H9 (cell line): ENCODE measurements at regions not wholly inside any gene's neighbourhood (a gene's known extent, or its start where the extent isn't known, plus 50 kb on each side); places are given as distances from the start of the nearest gene placed in this dataset.

Source experiments
- DNase-seq: peaks from one replicate; pipeline ENCODE4 v3.0.0-alpha.2; 2017
- H2AFZ ChIP-seq: one replicate; pipeline ENCODE4 v1.6.1; 2013; ENCODE audit warnings: mild to moderate bottlenecking, low read length, control low read depth, moderate library complexity
- H2AK5ac ChIP-seq: 2 replicates; pipeline ENCODE4 v1.6.1; 2013; ENCODE audit warnings: low read length, control low read depth, mixed read lengths; ENCODE audit not compliant: insufficient read length
- H2BK120ac ChIP-seq: one replicate; pipeline ENCODE4 v1.6.1; 2013; ENCODE audit warnings: low read depth, mild to moderate bottlenecking, low read length, control low read depth, inconsistent platforms; ENCODE audit not compliant: poor library complexity, severe bottlenecking
- H2BK12ac ChIP-seq: 2 replicates; pipeline ENCODE4 v1.6.1; 2013; ENCODE audit warnings: low read length, control low read depth, mixed read lengths, low read depth; ENCODE audit not compliant: insufficient read length
- H2BK15ac ChIP-seq: 2 replicates; pipeline ENCODE4 v1.6.1; 2013; ENCODE audit warnings: low read depth, low read length, control low read depth
- H2BK20ac ChIP-seq: one replicate; pipeline ENCODE4 v1.6.1; 2013; ENCODE audit warnings: low read depth, mild to moderate bottlenecking, low read length, control low read depth, inconsistent platforms; ENCODE audit not compliant: poor library complexity, severe bottlenecking
- H2BK5ac ChIP-seq: 2 replicates; pipeline ENCODE4 v1.6.1; 2013; ENCODE audit warnings: low read length, control low read depth, mixed read lengths; ENCODE audit not compliant: insufficient read length
- H3K14ac ChIP-seq: 2 replicates; pipeline ENCODE4 v1.6.1; 2013; ENCODE audit warnings: low read length, control low read depth; ENCODE audit not compliant: insufficient read depth
- H3K18ac ChIP-seq: 2 replicates; pipeline ENCODE4 v1.6.1; 2013; ENCODE audit warnings: low read depth, mild to moderate bottlenecking, mixed read lengths, low read length, control low read depth; ENCODE audit not compliant: insufficient read length
- H3K23ac ChIP-seq: 2 replicates; pipeline ENCODE4 v1.6.1; 2013; ENCODE audit warnings: low read length, control low read depth, mixed read lengths, low read depth; ENCODE audit not compliant: insufficient read length
- H3K23me2 ChIP-seq: 2 replicates; pipeline ENCODE4 v1.6.1; 2013; ENCODE audit warnings: low read depth, mild to moderate bottlenecking, mixed read lengths, low read length, control low read depth; ENCODE audit not compliant: insufficient read length, poor library complexity, severe bottlenecking
- H3K27ac ChIP-seq: 2 replicates; pipeline ENCODE4 v1.5.1; 2013; ENCODE audit warnings: low read length, control low read depth, mixed read lengths, low read depth; ENCODE audit not compliant: insufficient read length
- H3K27me3 ChIP-seq: 2 replicates; pipeline ENCODE4 v1.6.1; 2013; ENCODE audit warnings: low read length, control low read depth, inconsistent platforms; ENCODE audit not compliant: insufficient read depth
- H3K4ac ChIP-seq: 2 replicates; pipeline ENCODE4 v1.6.1; 2013; ENCODE audit warnings: low read depth, mild to moderate bottlenecking, control low read depth, inconsistent platforms, low read length, moderate library complexity
- H3K4me1 ChIP-seq: 2 replicates; pipeline ENCODE4 v1.6.1; 2013; ENCODE audit warnings: low read length, control low read depth, inconsistent platforms; ENCODE audit not compliant: insufficient read depth
- H3K4me2 ChIP-seq: 2 replicates; pipeline ENCODE4 v1.6.1; 2013; ENCODE audit warnings: low read length, control low read depth, mixed read lengths; ENCODE audit not compliant: insufficient read length, insufficient read depth
- H3K56ac ChIP-seq: 2 replicates; pipeline ENCODE4 v1.6.1; 2013; ENCODE audit warnings: low read depth, mild to moderate bottlenecking, mixed read lengths, low read length, control low read depth; ENCODE audit not compliant: insufficient read length
- H3K79me1 ChIP-seq: 2 replicates; pipeline ENCODE4 v1.6.1; 2013; ENCODE audit warnings: low read depth, mild to moderate bottlenecking, moderate library complexity, low read length, control low read depth, inconsistent platforms; ENCODE audit not compliant: insufficient read depth, poor library complexity, severe bottlenecking
- H3K79me2 ChIP-seq: 2 replicates; pipeline ENCODE4 v1.6.1; 2013; ENCODE audit warnings: low read length, control low read depth, inconsistent platforms; ENCODE audit not compliant: insufficient read depth
- H3K9ac ChIP-seq: 2 replicates; pipeline ENCODE4 v1.6.1; 2013; ENCODE audit warnings: low read length, control low read depth, mixed read lengths; ENCODE audit not compliant: insufficient read length; ENCODE audit errors: extremely low read depth
- H3K9me3 ChIP-seq: one replicate; pipeline ENCODE4 v1.6.1; 2013; ENCODE audit warnings: low read depth, low read length, inconsistent platforms; ENCODE audit not compliant: control insufficient read depth
- H3T11ph ChIP-seq: one replicate; pipeline ENCODE4 v1.6.1; 2013; ENCODE audit warnings: mild to moderate bottlenecking, low read length, control low read depth, inconsistent platforms
- H4K20me1 ChIP-seq: one replicate; pipeline ENCODE4 v1.6.1; 2013; ENCODE audit not compliant: control insufficient read depth, insufficient read length, insufficient read depth
- H4K5ac ChIP-seq: 2 replicates; pipeline ENCODE4 v1.6.1; 2013; ENCODE audit warnings: low read depth, mild to moderate bottlenecking, mixed read lengths, low read length, control low read depth; ENCODE audit not compliant: insufficient read length
- H4K8ac ChIP-seq: replicated peaks from 2 replicates; pipeline ENCODE4 v1.6.1; 2013; ENCODE audit warnings: low read length, control low read depth, mixed read lengths, low read depth; ENCODE audit not compliant: insufficient read length
- H4K91ac ChIP-seq: 2 replicates; pipeline ENCODE4 v1.6.1; 2013; ENCODE audit warnings: low read depth, mild to moderate bottlenecking, moderate library complexity, mixed read lengths, low read length, control low read depth; ENCODE audit not compliant: insufficient read length
- H3K27ac Mint-ChIP-seq, 3 experiments: 2 replicates in 2 of 3; 3 replicates in 1 of 3; pipeline ENCODE4 v1.8.0; 2020 to 2021; ENCODE audit warnings: mixed read lengths in 3 of 3, mild to moderate bottlenecking in 1 of 3, moderate library complexity in 1 of 3
- H3K27me3 Mint-ChIP-seq: 2 replicates; pipeline ENCODE4 v1.8.0; 2021; ENCODE audit warnings: low read depth, mild to moderate bottlenecking, moderate library complexity, mixed read lengths
- H3K36me3 Mint-ChIP-seq, 3 experiments: 2 replicates in 2 of 3; 3 replicates in 1 of 3; pipeline ENCODE4 v1.8.0; 2020 to 2021; ENCODE audit warnings: low read depth in 3 of 3, mixed read lengths in 3 of 3; ENCODE audit not compliant: insufficient read depth in 1 of 3
- H3K4me1 Mint-ChIP-seq, 2 experiments: 2 replicates each; pipeline ENCODE4 v1.8.0; 2020; ENCODE audit warnings: mixed read lengths in 2 of 2
- H3K4me3 Mint-ChIP-seq, 2 experiments: 2 replicates in 1 of 2; 3 replicates in 1 of 2; pipeline ENCODE4 v1.8.0; 2020 to 2021; ENCODE audit warnings: mild to moderate bottlenecking in 2 of 2, mixed read lengths in 2 of 2, moderate library complexity in 1 of 2
- H3K9me3 Mint-ChIP-seq, 2 experiments: 2 replicates in 1 of 2; 3 replicates in 1 of 2; pipeline ENCODE4 v1.8.0; 2020; ENCODE audit warnings: mild to moderate bottlenecking in 2 of 2, mixed read lengths in 2 of 2, moderate library complexity in 1 of 2
- WGBS: extraction: QIAGEN DNeasy Blood & Tissue Kit; methylation state at CpG from one replicate; pipeline ENCODE4 v1.1.7; 2013; ENCODE audit warnings: missing lambda C conversion rate, low lambda C conversion rate, mixed read lengths; ENCODE audit not compliant: insufficient read length; ENCODE audit errors: extremely low coverage; 5-methylcytosine and 5-hydroxymethylcytosine counted together
- TF ChIP-seq, protein P1 (sequence below): fragments of 200-600 bp; sonication (generic); conservative IDR thresholded peaks from 3 replicates; pipeline ENCODE4 v1.8.0; 2021; ENCODE audit warnings: antibody characterized with exemption, mild to moderate bottlenecking

DNA sequence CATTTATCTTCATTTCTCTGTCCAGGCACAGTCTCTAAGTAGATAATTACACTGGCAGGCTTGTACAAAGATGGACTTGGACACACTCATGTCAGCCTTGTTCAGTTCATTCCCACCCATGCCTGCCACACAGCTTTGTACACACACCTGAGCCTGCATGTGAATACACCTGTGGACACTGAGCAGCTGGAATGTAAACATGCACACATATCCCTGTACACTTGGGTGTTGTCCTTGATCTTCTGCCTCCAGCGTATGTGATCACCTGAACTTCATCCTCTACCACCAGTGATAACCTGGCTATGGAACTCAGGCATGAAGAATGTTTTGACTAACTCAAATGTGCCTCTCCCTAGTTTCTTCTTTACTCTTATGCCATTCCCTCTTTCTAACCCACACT is 190.6 kb downstream of the DHX35 start:
- Histone ChIP-seq H2BK12ac (no peak overlapping the region), H3T11ph (no peak overlapping the region), H3K27me3 (no peaks in the 10 kb centered on the region), H2BK120ac (no peak overlapping the region), H3K4me2 (no peak overlapping the region), H3K4me1 (no peaks in the 10 kb centered on the region), H3K79me2 (no peaks in the 10 kb centered on the region), H4K5ac (no peak overlapping the region), H3K23ac (no peak overlapping the region), H3K18ac (no peak overlapping the region), H2BK15ac (no peak overlapping the region), H2BK20ac (no peak overlapping the region), H3K56ac (no peak overlapping the region), H2BK5ac (no peak overlapping the region), H4K20me1 (no peaks in the 10 kb centered on the region), H4K8ac (no peak overlapping the region), H3K14ac (no peak overlapping the region), H3K27ac (no peak overlapping the region), H3K79me1 (no peaks in the 10 kb centered on the region), H4K91ac (no peak overlapping the region), H3K9me3 (no peaks in the 10 kb centered on the region), H2AFZ (no peak overlapping the region), H2AK5ac (no peak overlapping the region), H3K23me2 (no peaks in the 10 kb centered on the region), H3K4ac (no peak overlapping the region), H3K9ac (no peak overlapping the region)
- H3K36me3 Mint-ChIP-seq: no peaks in the 10 kb centered on the region
- no peak overlapping the region for H3K27ac Mint-ChIP-seq
- H3K4me1 Mint-ChIP-seq: peaks cover 2 to 5% of the 10 kb centered on the region in 2 experiments; a peak in 2 of 4 replicates
- TF ChIP-seq, protein P1, sequence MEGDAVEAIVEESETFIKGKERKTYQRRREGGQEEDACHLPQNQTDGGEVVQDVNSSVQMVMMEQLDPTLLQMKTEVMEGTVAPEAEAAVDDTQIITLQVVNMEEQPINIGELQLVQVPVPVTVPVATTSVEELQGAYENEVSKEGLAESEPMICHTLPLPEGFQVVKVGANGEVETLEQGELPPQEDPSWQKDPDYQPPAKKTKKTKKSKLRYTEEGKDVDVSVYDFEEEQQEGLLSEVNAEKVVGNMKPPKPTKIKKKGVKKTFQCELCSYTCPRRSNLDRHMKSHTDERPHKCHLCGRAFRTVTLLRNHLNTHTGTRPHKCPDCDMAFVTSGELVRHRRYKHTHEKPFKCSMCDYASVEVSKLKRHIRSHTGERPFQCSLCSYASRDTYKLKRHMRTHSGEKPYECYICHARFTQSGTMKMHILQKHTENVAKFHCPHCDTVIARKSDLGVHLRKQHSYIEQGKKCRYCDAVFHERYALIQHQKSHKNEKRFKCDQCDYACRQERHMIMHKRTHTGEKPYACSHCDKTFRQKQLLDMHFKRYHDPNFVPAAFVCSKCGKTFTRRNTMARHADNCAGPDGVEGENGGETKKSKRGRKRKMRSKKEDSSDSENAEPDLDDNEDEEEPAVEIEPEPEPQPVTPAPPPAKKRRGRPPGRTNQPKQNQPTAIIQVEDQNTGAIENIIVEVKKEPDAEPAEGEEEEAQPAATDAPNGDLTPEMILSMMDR: no peak
- no peak overlapping the region for H3K4me3 Mint-ChIP-seq
- no CpG with 5 or more reads among the region's 1 CpG for WGBS
- no peaks in the 10 kb centered on the region for H3K9me3 Mint-ChIP-seq
- no peak for DNase-seq
- no peaks in the 10 kb centered on the region; the same call in none of the 2 replicates for H3K27me3 Mint-ChIP-seq
